Effector memory CD4-positive, alpha-beta T cell (primary cell): ENCODE measurements at regions not wholly inside any gene's neighbourhood (a gene's known extent, or its start where the extent isn't known, plus 50 kb on each side); places are given as distances from the start of the nearest gene placed in this dataset.
"Not testable (repeated sequence)": the region's sequence is repeated elsewhere in the genome, so short reads cannot be mapped to it uniquely, and the experiment has no call there.

Experiments
- DNase-seq, 3 donors: peaks; one replicate each; pipeline ENCODE4 v3.0.0-alpha.2; 2020
- H3K27ac ChIP-seq: 2 replicates; pipeline ENCODE4 v1.7.0; 2013; ENCODE audit warnings: mild to moderate bottlenecking, low read length, moderate library complexity; ENCODE audit not compliant: insufficient read depth, poor library complexity, severe bottlenecking
- H3K27me3 ChIP-seq: replicated peaks from 2 replicates; pipeline ENCODE4 v1.7.0; 2013; ENCODE audit warnings: mild to moderate bottlenecking, low read length; ENCODE audit not compliant: insufficient read depth, control insufficient read depth, poor library complexity, severe bottlenecking
- H3K36me3 ChIP-seq: 2 replicates; pipeline ENCODE4 v1.7.0; 2013; ENCODE audit warnings: mild to moderate bottlenecking, low read length, moderate library complexity; ENCODE audit not compliant: control insufficient read depth, insufficient read depth
- H3K4me1 ChIP-seq: 2 replicates; pipeline ENCODE4 v1.7.0; 2013; ENCODE audit warnings: low read length, mild to moderate bottlenecking; ENCODE audit not compliant: control insufficient read depth, insufficient read depth, poor library complexity, severe bottlenecking
- H3K4me3 ChIP-seq: 2 replicates; pipeline ENCODE4 v1.7.0; 2013; ENCODE audit warnings: low read length, low read depth, mild to moderate bottlenecking; ENCODE audit not compliant: insufficient read depth, poor library complexity, severe bottlenecking
- H3K9me3 ChIP-seq: 2 replicates; pipeline ENCODE4 v1.7.0; 2013; ENCODE audit warnings: mild to moderate bottlenecking, low read length, moderate library complexity; ENCODE audit not compliant: control insufficient read depth

- Histone ChIP-seq H3K9me3 (no peaks in the 10 kb centered on the region), H3K36me3 (no peaks in the 10 kb centered on the region), H3K27ac (no peak overlapping the region), H3K4me3 (no peak overlapping the region), H3K27me3 (no peaks in the 10 kb centered on the region), H3K4me1 (no peaks in the 10 kb centered on the region)
- DNase-seq, result no peak
Measured at GRCh38 chr11:15671216-15671615, 556.5 kb downstream of the INSC start.

- no peaks in the 10 kb centered on the region for H3K36me3 ChIP-seq
- H3K27ac ChIP-seq, result no peak overlapping the region
- H3K4me3 ChIP-seq, result no peak overlapping the region
- H3K9me3 ChIP-seq, result no peaks in the 10 kb centered on the region
- H3K27me3 ChIP-seq, result no peaks in the 10 kb centered on the region
- H3K4me1 ChIP-seq, result no peaks in the 10 kb centered on the region
- DNase-seq, result no peak
Measured at GRCh38 chr11:15672825-15673224, 558.1 kb downstream of the INSC start.

- no peaks in the 10 kb centered on the region for H3K36me3 ChIP-seq
- no peak for DNase-seq
- H3K9me3 ChIP-seq, result no peaks in the 10 kb centered on the region
- H3K4me1 ChIP-seq, result no peaks in the 10 kb centered on the region
- H3K27me3 ChIP-seq, result no peaks in the 10 kb centered on the region
- H3K4me3 ChIP-seq, result no peak overlapping the region
- no peak overlapping the region for H3K27ac ChIP-seq
Measured at GRCh38 chr11:15673408-15673831, 558.7 kb downstream of the INSC start.

DNA sequence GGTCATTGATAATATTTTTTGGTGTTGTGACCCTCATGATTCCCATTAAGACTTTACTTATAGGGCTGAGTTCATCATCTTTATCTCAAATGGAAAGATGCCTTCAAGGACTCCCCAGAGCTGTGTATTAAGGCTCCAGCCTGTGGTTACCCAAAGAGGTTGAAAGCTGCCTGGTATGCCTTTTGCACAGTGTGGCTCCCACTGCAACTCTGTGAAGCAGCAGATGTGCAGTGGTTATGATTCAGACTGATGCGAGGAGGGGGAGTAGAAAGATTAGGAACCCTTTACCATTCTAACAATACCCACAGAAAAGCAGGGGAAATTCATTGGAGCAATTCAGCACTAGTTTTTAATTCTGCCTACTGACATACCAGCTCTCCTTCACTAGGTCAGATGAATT, 560.0 kb downstream of the INSC start:
- H3K4me1 ChIP-seq, result no peaks in the 10 kb centered on the region
- no peak overlapping the region for H3K4me3 ChIP-seq
- H3K27ac ChIP-seq, result no peak overlapping the region
- H3K9me3 ChIP-seq, result no peaks in the 10 kb centered on the region
- DNase-seq, result no peak
- no peaks in the 10 kb centered on the region for H3K27me3 ChIP-seq
- H3K36me3 ChIP-seq, result no peaks in the 10 kb centered on the region

- no peaks in the 10 kb centered on the region for H3K4me1 ChIP-seq
- no peaks in the 10 kb centered on the region for H3K27me3 ChIP-seq
- no peak overlapping the region for H3K4me3 ChIP-seq
- H3K9me3 ChIP-seq, result no peaks in the 10 kb centered on the region
- no peak for DNase-seq
- no peaks in the 10 kb centered on the region for H3K36me3 ChIP-seq
- no peak overlapping the region for H3K27ac ChIP-seq
Measured at GRCh38 chr11:15675683-15676082, 561.0 kb downstream of the INSC start.

- no peaks in the 10 kb centered on the region for H3K4me1 ChIP-seq
Measured at GRCh38 chr11:15677181-15677580, 562.5 kb downstream of the INSC start.

GRCh38 chr11:15683528-15683927, 568.8 kb downstream of the INSC start:
- no peak for DNase-seq
- no peaks in the 10 kb centered on the region for H3K9me3 ChIP-seq
- no peak overlapping the region for H3K27ac ChIP-seq
- H3K27me3 ChIP-seq, result no peaks in the 10 kb centered on the region
- H3K4me1 ChIP-seq, result no peaks in the 10 kb centered on the region
- no peak overlapping the region for H3K4me3 ChIP-seq
- no peaks in the 10 kb centered on the region for H3K36me3 ChIP-seq

More at GRCh38 chr11:15677181-15677580, 562.5 kb downstream of the INSC start:
- H3K27ac ChIP-seq, result no peak overlapping the region
- DNase-seq, result no peak
- no peaks in the 10 kb centered on the region for H3K9me3 ChIP-seq
- no peak overlapping the region for H3K4me3 ChIP-seq
- no peaks in the 10 kb centered on the region for H3K36me3 ChIP-seq
- H3K27me3 ChIP-seq, result no peaks in the 10 kb centered on the region

GRCh38 chr11:15685306-15685705, 570.6 kb downstream of the INSC start:
- Histone ChIP-seq H3K4me3 (no peak overlapping the region), H3K36me3 (no peaks in the 10 kb centered on the region), H3K4me1 (no peaks in the 10 kb centered on the region), H3K27me3 (no peaks in the 10 kb centered on the region), H3K9me3 (no peaks in the 10 kb centered on the region), H3K27ac (no peak overlapping the region)
- no peak for DNase-seq

DNA sequence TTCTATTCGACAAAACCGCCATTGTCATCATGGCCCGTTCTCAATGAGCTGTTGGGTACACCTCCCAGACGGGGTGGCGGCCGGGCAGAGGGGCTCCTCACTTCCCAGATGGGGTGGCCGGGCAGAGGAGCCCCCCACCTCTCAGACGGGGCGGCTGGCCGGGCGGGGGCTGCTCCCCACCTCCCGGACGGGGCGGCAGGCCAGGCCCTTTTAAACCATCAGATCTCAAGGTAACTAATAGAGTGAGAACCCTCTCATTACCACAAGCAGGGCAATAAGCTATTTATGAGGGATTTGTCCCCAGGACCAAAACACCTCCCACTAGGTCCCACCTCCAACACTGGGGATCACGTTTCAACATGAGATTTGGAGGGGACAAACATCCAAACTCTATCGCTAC, 571.5 kb downstream of the INSC start:
- H3K4me1 ChIP-seq, H3K9me3 ChIP-seq, H3K4me3 ChIP-seq, H3K27ac ChIP-seq, DNase-seq, H3K27me3 ChIP-seq, H3K36me3 ChIP-seq: not testable (repeated sequence)

DNA sequence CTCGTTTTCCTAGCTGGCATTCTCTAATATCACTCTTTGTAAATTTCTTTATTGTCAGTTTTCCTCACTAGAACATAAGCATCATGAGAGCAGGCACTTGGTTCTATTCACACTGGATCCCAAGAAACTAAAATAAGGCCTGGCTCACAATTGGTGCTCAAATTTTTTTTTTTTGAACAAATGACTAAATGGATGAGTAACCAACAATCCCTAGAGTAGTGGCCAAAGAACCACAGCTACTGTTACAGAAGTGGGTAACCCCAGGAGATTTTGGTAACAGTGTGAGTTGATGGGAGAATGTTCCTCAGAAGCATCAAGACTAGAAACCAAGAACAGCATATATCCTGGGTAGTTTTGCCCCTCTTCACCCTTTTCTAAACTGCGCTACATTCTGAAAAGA, 572.6 kb downstream of the INSC start:
- Histone ChIP-seq H3K9me3 (no peaks in the 10 kb centered on the region), H3K27ac (no peak overlapping the region), H3K36me3 (no peaks in the 10 kb centered on the region), H3K4me1 (no peaks in the 10 kb centered on the region), H3K27me3 (no peaks in the 10 kb centered on the region), H3K4me3 (no peak overlapping the region)
- no peak for DNase-seq

GRCh38 chr11:15688351-15688792, 573.6 kb downstream of the INSC start:
- H3K27me3 ChIP-seq, result no peaks in the 10 kb centered on the region
- no peaks in the 10 kb centered on the region for H3K4me1 ChIP-seq
- H3K9me3 ChIP-seq, result no peaks in the 10 kb centered on the region
- H3K27ac ChIP-seq, result no peak overlapping the region
- H3K36me3 ChIP-seq, result no peaks in the 10 kb centered on the region
- H3K4me3 ChIP-seq, result no peak overlapping the region
- no peak for DNase-seq
